HG03571 (cell line): ENCODE measurements at regions not wholly inside any gene's neighbourhood (a gene's known extent, or its start where the extent isn't known, plus 50 kb on each side); places are given as distances from the start of the nearest gene placed in this dataset.
"Not testable (repeated sequence)": the region's sequence is repeated elsewhere in the genome, so short reads cannot be mapped to it uniquely, and the experiment has no call there.

ENCODE experiments used
- ATAC-seq: cut with Tn5 transposase; IDR thresholded peaks from one replicate; pipeline ENCODE4 v1.9.1; 2021; ENCODE audit not compliant: unreplicated experiment

DNA sequence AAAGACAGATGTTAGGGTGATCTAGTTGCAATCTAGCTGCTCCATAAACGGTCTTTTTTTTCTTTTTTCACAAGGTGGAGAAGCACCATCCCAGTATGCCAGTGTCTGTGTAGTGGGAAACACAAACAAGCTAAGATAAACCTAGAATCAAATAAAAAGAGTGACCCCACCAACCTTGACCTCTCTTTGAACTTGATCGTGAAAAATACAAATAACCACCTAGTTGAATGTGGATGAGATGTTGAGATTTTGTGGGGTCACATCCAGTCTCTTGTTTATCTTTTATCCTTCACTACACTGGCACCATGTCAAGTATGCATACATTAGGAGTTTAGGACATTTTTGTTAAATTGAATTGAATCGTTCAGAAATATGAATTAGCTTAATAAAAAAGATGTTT, 194.6 kb upstream of the EYA4 start:
- no peak for ATAC-seq

DNA sequence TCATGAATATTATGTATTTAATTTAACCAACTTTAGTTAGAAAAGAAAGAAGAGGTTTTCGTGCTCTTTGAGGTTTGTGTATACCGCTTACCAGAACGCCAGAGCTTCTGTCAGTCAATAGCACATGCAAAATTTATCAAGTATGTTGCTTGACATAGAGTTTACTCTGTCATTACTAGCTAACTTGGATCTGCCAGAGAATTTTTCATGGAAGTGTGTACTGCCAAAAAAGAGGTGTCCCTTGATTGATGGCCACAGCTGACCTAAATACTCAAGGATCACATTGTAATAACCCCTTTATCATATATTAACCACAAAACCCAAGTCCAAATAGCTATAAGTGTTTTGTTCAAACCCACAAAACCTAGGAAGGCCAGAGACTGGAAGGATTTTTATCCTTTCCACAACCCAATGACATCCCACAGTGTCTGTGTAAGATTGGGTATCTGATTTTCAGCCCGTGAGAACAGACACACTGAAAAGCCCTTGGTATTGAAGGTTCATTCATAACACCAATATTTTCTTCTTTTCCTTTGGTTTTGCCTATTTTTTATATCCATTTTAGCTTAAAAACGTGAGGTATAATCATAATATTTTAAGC, 194.0 kb upstream of the EYA4 start:
- no peak for ATAC-seq

GRCh38 chr6:133047706-133048105, 193.5 kb upstream of the EYA4 start:
- ATAC-seq: no peak

DNA sequence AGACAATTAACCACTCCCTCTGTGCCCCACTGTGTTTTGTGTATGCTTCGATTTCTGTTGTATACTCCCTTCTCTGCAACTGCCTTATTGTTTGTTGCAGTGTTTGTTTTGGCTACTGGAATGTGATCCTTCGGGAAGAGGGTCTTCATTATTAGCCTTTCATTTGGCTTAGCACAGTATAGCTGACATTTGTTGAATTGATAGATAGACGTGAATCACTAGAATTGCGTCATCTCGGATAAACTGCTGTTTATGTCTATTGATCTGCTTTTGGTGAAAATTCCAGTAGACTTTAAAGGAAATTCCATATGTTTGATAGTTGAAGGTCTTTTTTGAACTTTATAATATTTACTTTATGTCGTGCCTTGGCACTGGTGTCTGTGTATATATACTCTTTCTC, 189.9 kb upstream of the EYA4 start:
- ATAC-seq: no peak

GRCh38 chr6:133052465-133052864, 188.7 kb upstream of the EYA4 start:
- ATAC-seq: no peak

- no peak for ATAC-seq
These were observed 185.7 kb upstream of the EYA4 start for GRCh38 chr6:133055441-133055966.

- ATAC-seq: no peak
These were observed 183.8 kb upstream of the EYA4 start for GRCh38 chr6:133057352-133057751.

DNA sequence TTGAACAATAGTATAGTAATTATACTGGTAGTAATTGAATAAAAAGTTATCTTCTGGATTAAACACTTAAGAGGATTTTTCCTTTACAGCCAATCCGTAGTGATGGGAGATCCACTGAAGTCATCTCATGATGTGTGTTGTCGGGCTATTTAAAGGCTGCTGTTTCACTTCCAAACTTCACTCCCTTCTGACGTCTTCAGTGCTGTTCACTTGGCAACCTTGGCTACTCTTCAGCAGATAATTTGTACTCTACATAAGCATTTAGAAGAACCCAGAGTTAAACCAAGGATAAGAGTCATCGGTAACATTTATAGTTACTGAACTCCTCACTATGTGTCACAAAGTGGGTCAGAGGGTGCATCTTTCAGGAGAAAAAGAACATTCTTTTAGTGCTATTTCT, 179.1 kb upstream of the EYA4 start:
- ATAC-seq: no peak

GRCh38 chr6:133062696-133063306, 178.4 kb upstream of the EYA4 start:
- no peak for ATAC-seq

- no peak for ATAC-seq
These were observed 173.2 kb upstream of the EYA4 start for GRCh38 chr6:133067960-133068359.

GRCh38 chr6:133070410-133071043, 170.6 kb upstream of the EYA4 start:
- no peak for ATAC-seq

DNA sequence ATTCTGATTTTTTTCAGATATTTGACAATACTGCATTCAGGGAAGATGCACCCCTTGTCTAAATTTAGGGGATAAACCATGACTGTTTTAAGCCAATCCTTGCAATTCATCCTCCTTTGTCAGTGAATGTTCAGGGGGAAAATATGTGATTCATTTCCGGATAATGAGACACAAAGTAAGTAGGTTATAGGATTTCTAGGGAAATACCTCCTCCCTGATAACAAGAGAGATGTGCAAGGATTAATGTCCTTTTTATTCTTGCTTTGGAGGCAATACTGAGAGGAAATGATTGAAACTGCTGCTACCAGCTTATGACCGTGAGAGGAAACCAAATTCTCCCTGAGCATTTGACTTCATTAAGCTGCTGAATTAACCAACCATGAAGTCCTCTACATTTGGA, 161.3 kb upstream of the EYA4 start:
- ATAC-seq: no peak

GRCh38 chr6:133083248-133083967, 157.7 kb upstream of the EYA4 start:
- no peak for ATAC-seq

GRCh38 chr6:133085471-133085870, 155.7 kb upstream of the EYA4 start:
- ATAC-seq: no peak

DNA sequence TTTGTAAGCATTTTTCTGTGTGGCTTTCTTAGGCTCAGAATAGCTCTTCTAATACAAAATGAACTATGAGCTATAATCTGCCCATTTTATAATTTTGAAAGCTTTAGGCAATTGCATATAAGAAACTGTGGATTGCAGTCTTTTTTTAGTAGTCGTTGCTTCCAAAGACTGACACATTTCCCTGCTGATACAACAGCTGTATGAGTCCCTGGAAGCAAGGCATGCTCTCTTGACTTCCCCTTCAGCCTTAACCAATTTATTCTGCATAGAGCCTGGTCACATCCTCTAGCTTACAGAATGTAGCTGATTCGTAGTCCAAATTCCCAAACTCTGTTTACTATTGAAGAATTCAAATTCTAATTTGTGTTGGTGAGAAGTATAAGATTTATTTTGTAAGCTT, 155.3 kb upstream of the EYA4 start:
- no peak for ATAC-seq

GRCh38 chr6:133088931-133089695, 152.0 kb upstream of the EYA4 start:
- no peak for ATAC-seq

DNA sequence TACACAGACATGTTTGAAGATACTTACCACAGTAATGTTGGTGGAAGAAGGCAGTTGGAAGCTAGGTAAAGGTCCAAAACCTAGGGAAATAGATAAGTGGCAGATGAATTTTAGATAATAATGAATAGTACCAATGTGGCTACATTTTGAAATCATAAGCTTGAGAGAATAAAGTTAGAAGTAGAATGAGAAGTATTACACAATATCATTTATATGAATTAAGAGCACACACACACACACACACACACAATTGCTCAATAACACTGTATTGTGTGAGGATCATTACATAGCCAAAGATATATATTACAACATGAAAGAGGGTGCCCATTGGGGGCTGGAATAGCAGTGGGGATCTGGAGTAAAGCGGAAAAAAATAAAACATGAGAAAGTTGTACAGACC, 149.0 kb upstream of the EYA4 start:
- no peak for ATAC-seq

- no peak for ATAC-seq
These were observed 148.4 kb upstream of the EYA4 start for GRCh38 chr6:133092771-133093170.

GRCh38 chr6:133093211-133093610, 147.9 kb upstream of the EYA4 start:
- not testable (repeated sequence) for ATAC-seq

GRCh38 chr6:133093956-133094355, 147.2 kb upstream of the EYA4 start:
- no peak for ATAC-seq

DNA sequence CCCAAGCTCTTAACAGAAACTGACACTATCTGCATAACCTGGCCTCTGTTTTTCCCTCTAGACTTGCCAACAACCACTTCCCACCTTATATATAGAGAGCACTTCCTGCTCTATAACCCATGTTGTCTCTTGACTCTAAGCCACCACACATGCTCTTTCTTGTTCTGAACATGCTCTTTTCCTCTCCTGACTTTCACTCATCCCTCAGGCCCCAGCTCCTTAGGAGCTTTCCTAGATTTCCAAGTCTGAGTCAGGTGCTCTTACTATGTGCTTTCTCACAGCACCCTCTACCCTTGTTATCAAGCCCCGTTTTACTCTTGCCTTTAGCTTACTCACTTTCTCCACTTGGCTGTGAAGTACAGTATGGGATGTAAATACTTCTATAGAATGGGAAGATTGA, 143.9 kb upstream of the EYA4 start:
- ATAC-seq: no peak
